GM18951 (cell line): ENCODE measurements at regions not wholly inside any gene's neighbourhood (a gene's known extent, or its start where the extent isn't known, plus 50 kb on each side); places are given as distances from the start of the nearest gene placed in this dataset.

ENCODE experiments used
- POLR2A ChIP-seq: IDR thresholded peaks from 4 replicates; pipeline ENCODE4 v1.6.1; 2011; ENCODE audit warnings: mild to moderate bottlenecking; ENCODE audit not compliant: insufficient read length, insufficient read depth; ENCODE audit errors: extremely low read depth
- in situ Hi-C: fragments of 300-500 bp; cut with MboI; formaldehyde crosslinking; loops from one replicate; pipeline ENCODE4 v1.12.0; 2022; ENCODE audit warnings: low sequenced_read_pairs, mixed read lengths, inconsistent platforms; ENCODE audit not compliant: unreplicated experiment

- TF ChIP-seq POLR2A, result no peak
- in situ Hi-C loops, result no loop called here
Observed at GRCh38 chr11:42195289-42196013, 736.0 kb upstream of the LRRC4C start.

GRCh38 chr11:42200311-42200710, 740.9 kb upstream of the LRRC4C start:
- no peak for TF ChIP-seq POLR2A
- in situ Hi-C loops, result no loop called here

GRCh38 chr11:42201603-42202148, 742.2 kb upstream of the LRRC4C start:
- no peak for TF ChIP-seq POLR2A
- in situ Hi-C loops, result no loop called here

- in situ Hi-C loops, result no loop called here
- TF ChIP-seq POLR2A, result no peak
Observed at GRCh38 chr11:42205518-42205917, 746.1 kb upstream of the LRRC4C start.

GRCh38 chr11:42225664-42226063, 766.2 kb upstream of the LRRC4C start:
- in situ Hi-C loops, result no loop called here
- no peak for TF ChIP-seq POLR2A

GRCh38 chr11:42232673-42233072, 773.2 kb upstream of the LRRC4C start:
- no peak for TF ChIP-seq POLR2A
- in situ Hi-C loops, result no loop called here

- in situ Hi-C loops, result no loop called here
- TF ChIP-seq POLR2A, result no peak
Observed at GRCh38 chr11:42234451-42234951, 775.0 kb upstream of the LRRC4C start.

- in situ Hi-C loops, result no loop called here
- TF ChIP-seq POLR2A, result no peak
Observed at GRCh38 chr11:42237701-42238235, 778.3 kb upstream of the LRRC4C start.

- in situ Hi-C loops, result no loop called here
- TF ChIP-seq POLR2A, result no peak
Observed at GRCh38 chr11:42239188-42239587, 779.7 kb upstream of the LRRC4C start.

- in situ Hi-C loops, result no loop called here
- TF ChIP-seq POLR2A, result no peak
Observed at GRCh38 chr11:42243385-42243784, 783.9 kb upstream of the LRRC4C start.

- TF ChIP-seq POLR2A, result no peak
- in situ Hi-C loops, result no loop called here
Observed at GRCh38 chr11:42244376-42244775, 784.9 kb upstream of the LRRC4C start.

- in situ Hi-C loops, result no loop called here
Observed at GRCh38 chr11:42249401-42249800, 789.9 kb upstream of the LRRC4C start.

GRCh38 chr11:42249956-42250355, 790.5 kb upstream of the LRRC4C start:
- in situ Hi-C loops, result no loop called here

More at GRCh38 chr11:42249401-42249800, 789.9 kb upstream of the LRRC4C start:
- TF ChIP-seq POLR2A, result no peak

GRCh38 chr11:42251984-42252383, 792.5 kb upstream of the LRRC4C start:
- no peak for TF ChIP-seq POLR2A
- in situ Hi-C loops, result no loop called here

More at GRCh38 chr11:42249956-42250355, 790.5 kb upstream of the LRRC4C start:
- TF ChIP-seq POLR2A, result no peak

- TF ChIP-seq POLR2A, result no peak
- in situ Hi-C loops, result no loop called here
Observed at GRCh38 chr11:42253156-42253555, 793.7 kb upstream of the LRRC4C start.
